ENCODE measurements at regions not wholly inside any gene's neighbourhood (a gene's known extent, or its start where the extent isn't known, plus 50 kb on each side); places are given as distances from the start of the nearest gene placed in this dataset.

GRCh38 chr5:94021246-94021645, 279.8 kb upstream of the POU5F2 start:
- TF ChIP-seq REST (IDR thresholded peaks at IDR 0.05; ENCODE audit: insufficient read depth in 1 of 2, low read depth in 2 of 2, low read length in 2 of 2) = no peak
- no peak for TF ChIP-seq POLR2AphosphoS5 (IDR thresholded peaks at IDR 0.05; ENCODE audit: low read depth, low read length)
- no peak for TF ChIP-seq TAF1 (IDR thresholded peaks at IDR 0.05; ENCODE audit: borderline replicate concordance, insufficient read depth, low read length)
- TF ChIP-seq SIN3A (IDR thresholded peaks at IDR 0.05; ENCODE audit: borderline replicate concordance, insufficient read depth, low read length) = no peak

All from PFSK-1 (cell line).